ENCODE measurements at regions not wholly inside any gene's neighbourhood (a gene's known extent, or its start where the extent isn't known, plus 50 kb on each side); places are given as distances from the start of the nearest gene placed in this dataset.

- TF ChIP-seq YY1 (tag by site-specific recombination; IDR thresholded peaks at IDR 0.05) (no peak), ZNF366 (tag by site-specific recombination; conservative IDR thresholded peaks at IDR 0.05) (no peak), PRDM1 (tag by site-specific recombination; IDR thresholded peaks at IDR 0.05) (peak; percentile 56; the same call in 1 of the 2 replicates), ZNF624 (tag by site-specific recombination; IDR thresholded peaks at IDR 0.05) (no peak), WT1 (tag by site-specific recombination; IDR thresholded peaks at IDR 0.05) (no peak), ZBTB20 (tag by site-specific recombination; IDR thresholded peaks at IDR 0.05) (no peak)
- no peak overlapping the region for H3K27ac ChIP-seq (ENCODE audit: extremely low read depth, low read depth, low read length)
- no peaks in the 10 kb centered on the region for H3K9me3 ChIP-seq (ENCODE audit: control insufficient read depth, insufficient read depth, low read depth, low read length)
- H3K4me3 ChIP-seq (ENCODE audit: low read depth, low read length) = no peak overlapping the region
- ChIA-PET POLR2A (no interaction called here), CTCF (no interaction called here)
- no peaks in the 10 kb centered on the region for H3K36me3 ChIP-seq (ENCODE audit: control insufficient read depth in 2 of 2, insufficient read depth in 1 of 2, low read length in 2 of 2)
- peaks cover 6% of the 10 kb centered on the region; the same call in 1 of the 2 replicates for H3K4me1 ChIP-seq (ENCODE audit: control insufficient read depth, insufficient read depth, low read length)
These were observed 101.4 kb upstream of the SOX2 start for GRCh38 chr3:181610083-181610972.

DNA sequence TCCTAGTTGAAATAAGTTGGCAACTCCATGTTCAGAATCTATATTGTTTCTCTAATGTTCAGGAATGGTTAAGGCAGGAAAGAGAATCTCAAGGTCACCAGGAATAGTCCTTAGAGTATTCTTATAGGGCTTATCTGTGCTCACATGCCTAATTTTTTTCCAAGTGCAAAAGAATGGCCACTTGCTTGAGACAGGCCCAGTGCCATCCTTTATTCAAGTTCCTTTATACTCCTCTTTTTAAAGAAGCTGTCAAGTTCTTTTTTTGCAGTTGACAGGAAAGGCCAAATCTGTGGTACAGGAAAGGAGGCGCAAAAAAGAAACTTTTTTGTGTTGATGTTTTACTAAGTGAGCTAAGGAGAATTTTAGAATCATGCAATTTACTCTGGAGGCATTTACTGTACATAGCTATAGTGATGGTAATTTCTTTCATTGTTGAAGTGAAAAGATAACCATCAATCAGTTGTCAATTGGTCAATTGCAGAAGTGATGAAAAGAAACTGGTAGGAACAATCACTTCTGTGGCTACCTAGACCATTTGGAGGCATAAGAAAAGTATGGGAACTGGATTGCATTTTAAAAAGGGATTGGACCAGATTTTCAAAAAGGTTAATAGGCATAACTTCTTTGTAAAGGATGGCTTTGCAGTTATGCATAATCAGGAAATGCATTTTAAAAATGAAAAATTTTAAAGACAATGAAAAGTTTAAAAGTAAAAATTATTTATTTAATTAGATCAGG, 102.5 kb upstream of the SOX2 start:
- H3K27ac ChIP-seq (ENCODE audit: extremely low read depth, low read depth, low read length) = no peak overlapping the region
- ChIA-PET POLR2A (interaction anchor here (0.6 to 0.7 kb wide), 2 partner anchors 400 to 572 kb away, joined by 3 read pairs; no protein-coding TSS in a partner anchor), CTCF (no interaction called here)
- H3K36me3 ChIP-seq (ENCODE audit: control insufficient read depth in 2 of 2, insufficient read depth in 1 of 2, low read length in 2 of 2) = no peaks in the 10 kb centered on the region
- H3K4me3 ChIP-seq (ENCODE audit: low read depth, low read length) = no peak overlapping the region
- H3K4me1 ChIP-seq (ENCODE audit: control insufficient read depth, insufficient read depth, low read length) = 0 out of 2 replicates have a peak, but pooled peaks cover 2% of the 10 kb centered on the region
- no peaks in the 10 kb centered on the region for H3K9me3 ChIP-seq (ENCODE audit: control insufficient read depth, insufficient read depth, low read depth, low read length)
- no peak for TF ChIP-seq TRIM28 (IDR thresholded peaks at IDR 0.05; ENCODE audit: borderline replicate concordance, low read length)
- no peak for TF ChIP-seq ZNF768 (tag by site-specific recombination; IDR thresholded peaks at IDR 0.05)
- TF ChIP-seq BCL11B (tag by site-specific recombination; IDR thresholded peaks at IDR 0.05; ENCODE audit: low read depth) = no peak
- TF ChIP-seq ZNF133 (tag by site-specific recombination; IDR thresholded peaks at IDR 0.05) = no peak
- TF ChIP-seq, protein P1, sequence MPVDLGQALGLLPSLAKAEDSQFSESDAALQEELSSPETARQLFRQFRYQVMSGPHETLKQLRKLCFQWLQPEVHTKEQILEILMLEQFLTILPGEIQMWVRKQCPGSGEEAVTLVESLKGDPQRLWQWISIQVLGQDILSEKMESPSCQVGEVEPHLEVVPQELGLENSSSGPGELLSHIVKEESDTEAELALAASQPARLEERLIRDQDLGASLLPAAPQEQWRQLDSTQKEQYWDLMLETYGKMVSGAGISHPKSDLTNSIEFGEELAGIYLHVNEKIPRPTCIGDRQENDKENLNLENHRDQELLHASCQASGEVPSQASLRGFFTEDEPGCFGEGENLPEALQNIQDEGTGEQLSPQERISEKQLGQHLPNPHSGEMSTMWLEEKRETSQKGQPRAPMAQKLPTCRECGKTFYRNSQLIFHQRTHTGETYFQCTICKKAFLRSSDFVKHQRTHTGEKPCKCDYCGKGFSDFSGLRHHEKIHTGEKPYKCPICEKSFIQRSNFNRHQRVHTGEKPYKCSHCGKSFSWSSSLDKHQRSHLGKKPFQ (tag by site-specific recombination; IDR thresholded peaks at IDR 0.05) = no peak
- no peak for TF ChIP-seq ZNF596 (tag by site-specific recombination; IDR thresholded peaks at IDR 0.05)
- TF ChIP-seq ZNF488 (tag by site-specific recombination; IDR thresholded peaks at IDR 0.05) = no peak
- no peak for TF ChIP-seq ZNF548 (tag by site-specific recombination; IDR thresholded peaks at IDR 0.05)
- no peak for TF ChIP-seq ZNF416 (tag by site-specific recombination; IDR thresholded peaks at IDR 0.05)
- TF ChIP-seq ZNF747 (tag by site-specific recombination; IDR thresholded peaks at IDR 0.05) = no peak
- no peak for TF ChIP-seq ZNF132 (tag by site-specific recombination; IDR thresholded peaks at IDR 0.05; ENCODE audit: borderline replicate concordance)
- TF ChIP-seq ZNF830 (tag by site-specific recombination; IDR thresholded peaks at IDR 0.05; ENCODE audit: low read depth) = no peak
- no peak for TF ChIP-seq ZBTB6 (tag by site-specific recombination; IDR thresholded peaks at IDR 0.05)
- no peak for TF ChIP-seq ZNF26 (tag by site-specific recombination; IDR thresholded peaks at IDR 0.05)
- TF ChIP-seq ZNF24 (tag by site-specific recombination; IDR thresholded peaks at IDR 0.05) = no peak
- no peak for TF ChIP-seq GLI4 (tag by site-specific recombination; IDR thresholded peaks at IDR 0.05)
- TF ChIP-seq, protein P2, sequence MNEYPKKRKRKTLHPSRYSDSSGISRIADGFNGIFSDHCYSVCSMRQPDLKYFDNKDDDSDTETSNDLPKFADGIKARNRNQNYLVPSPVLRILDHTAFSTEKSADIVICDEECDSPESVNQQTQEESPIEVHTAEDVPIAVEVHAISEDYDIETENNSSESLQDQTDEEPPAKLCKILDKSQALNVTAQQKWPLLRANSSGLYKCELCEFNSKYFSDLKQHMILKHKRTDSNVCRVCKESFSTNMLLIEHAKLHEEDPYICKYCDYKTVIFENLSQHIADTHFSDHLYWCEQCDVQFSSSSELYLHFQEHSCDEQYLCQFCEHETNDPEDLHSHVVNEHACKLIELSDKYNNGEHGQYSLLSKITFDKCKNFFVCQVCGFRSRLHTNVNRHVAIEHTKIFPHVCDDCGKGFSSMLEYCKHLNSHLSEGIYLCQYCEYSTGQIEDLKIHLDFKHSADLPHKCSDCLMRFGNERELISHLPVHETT (tag by site-specific recombination; IDR thresholded peaks at IDR 0.05) = no peak
- TF ChIP-seq, protein P3, sequence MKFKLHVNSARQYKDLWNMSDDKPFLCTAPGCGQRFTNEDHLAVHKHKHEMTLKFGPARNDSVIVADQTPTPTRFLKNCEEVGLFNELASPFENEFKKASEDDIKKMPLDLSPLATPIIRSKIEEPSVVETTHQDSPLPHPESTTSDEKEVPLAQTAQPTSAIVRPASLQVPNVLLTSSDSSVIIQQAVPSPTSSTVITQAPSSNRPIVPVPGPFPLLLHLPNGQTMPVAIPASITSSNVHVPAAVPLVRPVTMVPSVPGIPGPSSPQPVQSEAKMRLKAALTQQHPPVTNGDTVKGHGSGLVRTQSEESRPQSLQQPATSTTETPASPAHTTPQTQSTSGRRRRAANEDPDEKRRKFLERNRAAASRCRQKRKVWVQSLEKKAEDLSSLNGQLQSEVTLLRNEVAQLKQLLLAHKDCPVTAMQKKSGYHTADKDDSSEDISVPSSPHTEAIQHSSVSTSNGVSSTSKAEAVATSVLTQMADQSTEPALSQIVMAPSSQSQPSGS (tag by site-specific recombination; IDR thresholded peaks at IDR 0.05; ENCODE audit: low read depth) = no peak

Measured in HEK293 (cell line).